GM18507 (cell line): ENCODE measurements at regions not wholly inside any gene's neighbourhood (a gene's known extent, or its start where the extent isn't known, plus 50 kb on each side); places are given as distances from the start of the nearest gene placed in this dataset.

ENCODE experiments used
- DNase-seq: peaks from one replicate; pipeline ENCODE4 v3.0.0; 2011; ENCODE audit warnings: low read depth; ENCODE audit not compliant: insufficient read length; ENCODE audit errors: extremely low spot score
- FAIRE-seq: peaks from 2 replicates; lab custom pipeline; 2011; peaks lifted over from hg19 to GRCh38; lab: Jason Lieb, UNC

GRCh38 chr4:137707102-137707620, 174.9 kb upstream of the PCDH18 start:
- DNase-seq (no peak), FAIRE-seq (no peak)

DNA sequence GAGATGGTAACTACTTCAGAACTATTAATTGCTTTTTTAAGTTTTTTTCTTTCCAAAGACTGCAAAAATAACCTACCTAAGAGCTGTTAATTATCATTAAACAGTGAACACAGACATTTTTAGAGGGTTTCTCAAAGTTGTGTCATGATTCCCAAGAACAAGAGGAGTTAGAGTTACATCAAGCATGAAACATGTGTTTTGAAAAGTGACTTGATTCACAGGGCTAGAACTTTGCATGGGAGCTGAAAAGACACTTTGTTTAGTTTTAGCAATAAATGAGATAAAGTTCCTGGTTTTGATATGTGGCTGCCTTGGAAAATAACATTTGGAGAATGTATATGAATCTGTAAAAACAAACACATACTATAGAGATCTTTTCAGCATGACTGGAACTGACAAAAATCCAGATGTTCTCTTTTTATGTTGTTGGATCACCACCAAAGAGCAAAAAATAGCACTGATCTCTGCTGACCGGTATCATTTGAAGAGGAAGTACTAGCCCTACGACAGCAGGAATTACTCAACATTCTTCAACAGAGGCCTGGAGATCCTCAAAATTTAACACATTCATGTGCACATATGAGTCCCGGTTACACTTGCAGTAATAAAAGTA, 173.0 kb upstream of the PCDH18 start:
- no peak for FAIRE-seq
- no peak for DNase-seq

- no peak for DNase-seq
- no peak for FAIRE-seq
These were observed 170.9 kb upstream of the PCDH18 start for GRCh38 chr4:137703195-137703594.

- DNase-seq, result no peak
- FAIRE-seq, result no peak
These were observed 170.2 kb upstream of the PCDH18 start for GRCh38 chr4:137702512-137702911.

DNA sequence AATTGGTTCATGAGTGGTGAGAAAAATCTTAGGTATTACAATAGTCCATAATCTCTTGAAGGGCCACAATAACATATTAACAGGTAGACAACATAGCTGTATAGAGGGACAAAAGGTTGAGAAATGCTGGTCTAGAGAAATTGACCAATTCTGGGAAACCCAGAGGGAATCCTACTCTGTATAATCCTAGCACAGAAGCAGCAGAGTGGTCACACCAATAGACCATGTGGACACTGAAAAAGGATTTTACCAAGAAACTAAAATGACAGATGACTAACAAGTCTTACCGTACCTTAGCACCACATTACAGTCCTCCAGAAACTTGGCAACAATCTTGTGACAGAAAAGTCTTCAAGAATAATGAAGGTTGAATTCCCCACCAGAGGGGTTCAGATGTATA, 169.1 kb upstream of the PCDH18 start:
- FAIRE-seq (no peak), DNase-seq (no peak)

DNA sequence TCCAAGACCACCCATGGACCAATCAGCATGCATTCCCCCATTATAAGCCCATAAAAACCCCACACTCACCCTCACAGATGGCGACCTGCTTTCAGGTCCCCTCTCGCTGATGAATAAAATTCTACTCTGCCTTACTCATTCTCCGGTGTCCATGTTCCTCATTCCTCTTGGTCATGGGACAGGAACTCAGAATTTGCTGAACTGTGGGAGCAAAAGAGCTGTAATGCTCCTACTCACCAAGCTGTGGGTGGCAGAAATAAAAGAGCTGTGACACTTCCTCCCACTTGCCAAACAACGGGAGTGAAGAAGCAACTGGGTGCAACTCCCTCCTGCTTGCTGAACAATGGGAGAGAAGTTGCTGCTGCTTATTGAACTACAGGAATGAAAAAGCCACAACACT, 168.5 kb upstream of the PCDH18 start:
- FAIRE-seq, result no peak
- no peak for DNase-seq

DNA sequence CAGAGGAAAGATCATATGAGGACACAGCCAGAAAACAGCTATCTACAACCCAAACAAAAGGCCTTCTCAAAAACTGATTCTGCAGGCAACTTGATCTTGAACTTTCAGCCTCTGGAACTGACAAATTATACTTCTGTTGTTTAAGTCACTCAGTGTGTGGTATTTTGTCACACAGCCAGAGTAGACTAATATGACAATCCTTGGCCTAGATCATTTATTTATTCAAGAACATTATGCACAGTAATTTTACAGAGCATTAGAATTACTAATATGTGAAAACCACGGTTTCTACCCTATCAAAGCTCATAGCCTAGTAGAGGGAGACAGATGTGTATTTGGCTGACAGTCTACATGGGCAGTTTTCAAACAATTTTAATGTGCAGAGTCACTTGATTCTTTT, 167.8 kb upstream of the PCDH18 start:
- no peak for DNase-seq

DNA sequence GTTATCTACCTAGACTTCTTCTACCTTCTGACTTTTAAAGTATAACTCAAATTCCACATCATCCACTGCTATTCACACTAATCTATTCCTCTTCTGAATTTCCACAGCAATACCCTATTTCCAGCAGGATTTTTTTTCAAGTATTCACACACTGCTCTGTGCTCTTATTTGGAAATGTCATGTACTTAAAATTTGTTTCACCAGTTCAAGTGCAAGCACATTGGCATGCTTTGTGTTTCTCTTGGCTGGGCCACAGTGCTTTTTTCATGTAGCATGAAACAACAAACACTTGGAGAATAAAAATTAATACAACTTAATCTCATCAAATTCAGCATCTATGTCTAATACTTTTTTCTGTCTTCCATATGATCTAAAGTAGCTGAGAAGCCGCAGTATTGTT, 161.8 kb upstream of the PCDH18 start:
- DNase-seq (no peak), FAIRE-seq (no peak)

More for the DNA sequence above, 167.8 kb upstream of the PCDH18 start:
- FAIRE-seq, result no peak

DNA sequence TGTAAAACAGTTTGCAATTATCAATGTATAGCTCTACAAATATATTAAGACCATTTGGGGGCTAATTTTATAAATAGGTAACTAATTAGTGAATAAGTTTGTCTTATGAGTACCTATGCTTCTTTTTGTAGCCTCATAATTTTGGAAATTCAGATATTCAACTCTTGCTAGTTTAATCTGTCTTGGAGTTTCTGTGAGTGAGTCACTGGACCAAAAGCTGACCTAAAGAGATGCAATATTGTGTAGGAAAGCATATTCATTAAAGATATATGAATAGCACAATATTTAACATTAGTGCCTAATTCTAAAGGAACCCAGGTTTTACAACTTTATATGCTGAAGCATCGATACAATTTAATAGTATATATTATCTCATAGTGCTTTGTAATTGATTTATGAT, 161.3 kb upstream of the PCDH18 start:
- DNase-seq, result no peak

GRCh38 chr4:137692205-137692604, 159.9 kb upstream of the PCDH18 start:
- FAIRE-seq (no peak), DNase-seq (no peak)

More for the DNA sequence above, 161.3 kb upstream of the PCDH18 start:
- no peak for FAIRE-seq

- DNase-seq (no peak), FAIRE-seq (no peak)
These were observed 156.4 kb upstream of the PCDH18 start for GRCh38 chr4:137688651-137689050.

DNA sequence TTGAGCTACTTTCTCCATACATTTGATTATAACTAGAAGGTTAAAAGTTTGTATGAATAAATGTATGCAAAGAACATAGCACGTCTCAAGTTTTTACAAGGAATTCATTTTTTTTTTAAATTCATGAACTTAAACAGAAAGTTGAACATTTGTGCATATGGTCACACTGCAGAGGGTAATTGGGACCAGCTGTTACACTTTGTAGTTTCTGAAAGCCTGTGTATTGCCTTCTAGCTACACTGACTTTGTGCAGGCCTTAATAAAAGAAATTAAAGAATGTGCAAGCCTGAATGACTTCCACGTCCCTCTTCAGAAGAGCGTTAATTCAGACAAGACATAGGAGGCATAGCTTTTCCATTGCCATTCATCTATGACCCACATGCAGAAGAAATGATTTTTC, 153.1 kb upstream of the PCDH18 start:
- no peak for DNase-seq
- no peak for FAIRE-seq

DNA sequence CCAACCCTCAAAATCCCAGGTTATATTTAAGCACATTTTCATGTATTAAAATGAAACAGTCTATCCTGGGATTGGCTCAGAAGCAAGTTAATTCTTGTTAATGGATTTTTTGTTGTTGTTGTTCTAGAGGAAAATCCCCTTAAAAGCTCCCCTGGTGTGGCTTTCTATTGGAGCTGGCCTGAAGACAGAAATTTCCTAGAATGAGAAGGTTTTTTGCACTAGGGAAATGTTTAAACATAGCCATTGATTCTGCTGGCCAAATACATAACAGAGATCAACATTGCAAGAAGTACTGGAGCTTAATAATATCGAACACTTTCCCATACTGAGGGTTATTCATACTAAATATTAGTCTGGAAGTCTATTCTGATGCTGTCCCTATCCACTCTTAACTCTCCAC, 148.8 kb upstream of the PCDH18 start:
- no peak for FAIRE-seq

GRCh38 chr4:137678796-137679195, 146.5 kb upstream of the PCDH18 start:
- FAIRE-seq, result no peak
- DNase-seq, result no peak

More for the DNA sequence above, 148.8 kb upstream of the PCDH18 start:
- no peak for DNase-seq

GRCh38 chr4:137677863-137678262, 145.6 kb upstream of the PCDH18 start:
- FAIRE-seq (no peak), DNase-seq (no peak)

DNA sequence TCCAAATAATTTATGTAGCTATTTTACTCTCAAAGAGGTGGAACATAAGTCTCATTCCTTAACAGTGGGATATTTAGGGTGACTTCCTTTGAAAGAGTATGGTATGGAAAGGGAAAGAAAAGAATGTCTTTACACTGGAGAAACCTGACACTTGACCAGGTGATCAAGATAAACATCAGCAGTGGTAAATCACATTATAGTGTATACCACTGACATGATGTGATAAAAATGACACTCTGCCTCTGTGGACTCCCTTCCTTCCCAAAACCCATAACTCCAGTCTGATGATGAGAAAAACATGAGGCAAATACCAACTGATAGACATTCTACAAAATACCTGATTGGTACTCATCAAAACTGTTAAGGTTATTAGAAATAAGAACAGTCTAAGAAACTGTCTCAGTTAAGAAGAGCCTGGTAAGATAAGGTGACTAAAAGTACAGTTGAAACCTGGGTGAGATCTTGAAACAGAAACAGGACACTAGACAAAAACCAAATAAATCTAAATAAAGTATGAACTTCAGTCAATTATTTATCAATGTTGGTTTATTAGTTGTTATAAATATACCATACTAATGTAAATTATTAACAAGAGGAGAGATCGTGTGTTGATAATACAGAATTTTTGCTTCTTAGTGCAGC, 144.2 kb upstream of the PCDH18 start:
- FAIRE-seq, result no peak
- DNase-seq, result no peak

GRCh38 chr4:137674066-137674465, 141.8 kb upstream of the PCDH18 start:
- DNase-seq (no peak), FAIRE-seq (no peak)

GRCh38 chr4:137668885-137669545, 136.7 kb upstream of the PCDH18 start:
- FAIRE-seq (no peak), DNase-seq (no peak)

GRCh38 chr4:137664416-137664815, 132.1 kb upstream of the PCDH18 start:
- FAIRE-seq (no peak), DNase-seq (no peak)

GRCh38 chr4:137664046-137664387, 131.7 kb upstream of the PCDH18 start:
- no peak for FAIRE-seq
- no peak for DNase-seq
